B cell (primary cell): ENCODE measurements at regions not wholly inside any gene's neighbourhood (a gene's known extent, or its start where the extent isn't known, plus 50 kb on each side); places are given as distances from the start of the nearest gene placed in this dataset.

Source experiments
- ATAC-seq: fragments of 200-7000 bp; cut with Tn5 transposase; one replicate; pipeline ENCODE4 v1.10.0; 2021; ENCODE audit warnings: low read depth, mild to moderate bottlenecking, moderate number of reproducible peaks, moderate library complexity
- CTCF ChIA-PET: fragments of 350-600 bp; sonication (Branson Sonifier 250); formaldehyde crosslinking; loops from one replicate; lab custom pipeline; 2021; ENCODE audit warnings: antibody characterized with exemption, inconsistent platforms; lab: Charles Lee
- POLR2A ChIA-PET: fragments of 350-600 bp; sonication (Branson Sonifier 250); formaldehyde crosslinking; loops from one replicate; lab custom pipeline; 2021; ENCODE audit warnings: antibody characterized with exemption; lab: Charles Lee
- DNase-seq: peaks from one replicate; pipeline ENCODE4 v3.0.0; 2013
- H2AFZ ChIP-seq: 2 replicates; pipeline ENCODE4 v1.6.1; 2012; ENCODE audit warnings: mild to moderate bottlenecking, low read depth, low read length; ENCODE audit not compliant: insufficient read depth, poor library complexity, severe bottlenecking
- H3K27ac ChIP-seq, 2 donors: 1 replicate in 1 of 2; 2 replicates in 1 of 2; pipeline ENCODE4 v1.5.1; 2012 to 2013; ENCODE audit warnings: low read length in 2 of 2, mild to moderate bottlenecking in 2 of 2, moderate library complexity in 1 of 2
- H3K27me3 ChIP-seq, 4 experiments: fragments of 200-600 bp in 1 of 4; sonication (generic) in 1 of 4; replicated peaks in 1 of 4; 1 replicate in 2 of 4; 2 replicates in 2 of 4; pipeline versions ENCODE4 v1.6.1 to v1.7.0; 2013 to 2016; ENCODE audit warnings: low read length in 3 of 4, mild to moderate bottlenecking in 2 of 4, mixed read lengths in 1 of 4, moderate library complexity in 1 of 4; ENCODE audit not compliant: insufficient read depth in 4 of 4, control insufficient read depth in 3 of 4; ENCODE audit errors: control extremely low read depth in 1 of 4
- H3K36me3 ChIP-seq, 2 experiments: replicated peaks in 1 of 2; 1 replicate in 1 of 2; 2 replicates in 1 of 2; pipeline versions ENCODE4 v1.6.1 to v1.7.1; 2013; ENCODE audit warnings: low read length in 1 of 2; ENCODE audit not compliant: insufficient read depth in 2 of 2, control insufficient read depth in 1 of 2; ENCODE audit errors: control extremely low read depth in 1 of 2, extremely low read depth in 1 of 2
- H3K4me1 ChIP-seq, 2 donors: fragments of 200-600 bp in 1 of 2; sonication (generic) in 1 of 2; 1 replicate in 1 of 2; 2 replicates in 1 of 2; pipeline versions ENCODE4 v1.5.1 to v1.6.1; 2013 to 2017; ENCODE audit warnings: low read length in 2 of 2; ENCODE audit not compliant: control insufficient read depth in 2 of 2, insufficient read depth in 2 of 2
- H3K4me2 ChIP-seq: replicated peaks from 2 replicates; pipeline ENCODE3; 2012; ENCODE audit warnings: mild to moderate bottlenecking, low read depth, low read length; ENCODE audit not compliant: poor library complexity, severe bottlenecking
- H3K4me3 ChIP-seq, 5 experiments: fragments of 200-600 bp in 1 of 5; sonication (generic) in 1 of 5; 1 replicate in 3 of 5; 2 replicates in 2 of 5; pipeline versions ENCODE4 v1.5.1 to v1.7.0; 2011 to 2016; ENCODE audit warnings: low read length in 4 of 5, mild to moderate bottlenecking in 4 of 5, low read depth in 2 of 5, control low read depth in 1 of 5, moderate library complexity in 1 of 5; ENCODE audit not compliant: insufficient read depth in 1 of 5; ENCODE audit errors: control extremely low read depth in 1 of 5, extremely low read depth in 1 of 5
- H3K79me2 ChIP-seq: fragments of 200-600 bp; sonication (generic); one replicate; pipeline ENCODE4 v1.6.0; 2016; ENCODE audit warnings: low read length; ENCODE audit not compliant: control insufficient read depth, insufficient read depth
- H3K9ac ChIP-seq: fragments of 200-600 bp; sonication (generic); 2 replicates; pipeline ENCODE4 v1.6.1; 2017; ENCODE audit warnings: mild to moderate bottlenecking, low read length, moderate library complexity
- H3K9me3 ChIP-seq, 3 donors: one replicate each; pipeline versions ENCODE4 v1.6.1 to v1.7.1; 2013; ENCODE audit warnings: low read length in 2 of 3; ENCODE audit not compliant: control insufficient read depth in 2 of 3, insufficient read depth in 1 of 3; ENCODE audit errors: control extremely low read depth in 1 of 3
- H4K20me1 ChIP-seq: 2 replicates; pipeline ENCODE4 v1.6.0; 2012; ENCODE audit warnings: mild to moderate bottlenecking, low read length; ENCODE audit not compliant: insufficient read depth, control insufficient read depth, poor library complexity, severe bottlenecking
- H3K27ac Mint-ChIP-seq: one replicate; pipeline ENCODE4 v1.8.0; 2021; ENCODE audit warnings: mixed read lengths
- H3K27me3 Mint-ChIP-seq: one replicate; pipeline ENCODE4 v1.8.0; 2021; ENCODE audit warnings: mixed read lengths
- H3K4me1 Mint-ChIP-seq: one replicate; pipeline ENCODE4 v1.8.0; 2021; ENCODE audit warnings: mixed read lengths
- H3K4me3 Mint-ChIP-seq: one replicate; pipeline ENCODE4 v1.8.0; 2021; ENCODE audit warnings: mixed read lengths
- H3K9me3 Mint-ChIP-seq: one replicate; pipeline ENCODE4 v1.8.0; 2022; ENCODE audit warnings: mixed read lengths; ENCODE audit not compliant: insufficient read depth
- CTCF ChIP-seq: fragments of 200-600 bp; IDR thresholded peaks from one replicate; pipeline ENCODE4 v1.8.0; 2022; ENCODE audit warnings: antibody characterized with exemption, mild to moderate bottlenecking
- EZH2 ChIP-seq: IDR thresholded peaks from 2 replicates; pipeline ENCODE4 v1.6.1; 2012; ENCODE audit warnings: borderline replicate concordance, low read depth, mild to moderate bottlenecking, moderate library complexity, low read length; ENCODE audit not compliant: insufficient read depth, poor library complexity, severe bottlenecking
- WGBS: methylation state at CpG from one replicate; pipeline ENCODE4 v1.1.5; 2013; ENCODE audit warnings: missing lambda C conversion rate; ENCODE audit not compliant: insufficient coverage; 5-methylcytosine and 5-hydroxymethylcytosine counted together
- intact Hi-C: fragments of 100-400 bp; cut with micrococcal nuclease; formaldehyde crosslinking; loops from one replicate; pipeline ENCODE4 v1.10.0; 2022

- Histone ChIP-seq H3K4me3 (no peak overlapping the region), H2AFZ (no peak overlapping the region), H4K20me1 (no peaks in the 10 kb centered on the region), H3K4me2 (no peak overlapping the region), H3K4me1 (no peaks in the 10 kb centered on the region), H3K36me3 (no peaks in the 10 kb centered on the region), H3K27ac (no peak overlapping the region), H3K79me2 (no peaks in the 10 kb centered on the region), H3K9me3 (peaks cover 0 to 11% (median 3%) of the 10 kb centered on the region in 3 donors), H3K9ac (no peak overlapping the region), H3K27me3 (no peaks in the 10 kb centered on the region)
- no peak overlapping the region for H3K4me3 Mint-ChIP-seq
- H3K27ac Mint-ChIP-seq, result no peak overlapping the region
- CTCF ChIA-PET, result no interaction called here
- 93% methylated on average over 2 of the region's 3 CpGs for WGBS
- H3K9me3 Mint-ChIP-seq, result peaks cover 12% of the 10 kb centered on the region
- POLR2A ChIA-PET, result no interaction called here
- H3K27me3 Mint-ChIP-seq, result no peaks in the 10 kb centered on the region
- no peak for ATAC-seq
- intact Hi-C loops, result no loop called here
- no peak for DNase-seq
- no peak for TF ChIP-seq CTCF
- no peak for TF ChIP-seq EZH2
- no peaks in the 10 kb centered on the region for H3K4me1 Mint-ChIP-seq
Observed at GRCh38 chr7:125847692-125848091, 918.1 kb upstream of the POT1 start.

GRCh38 chr7:125847055-125847454, 917.4 kb upstream of the POT1 start:
- Histone ChIP-seq H3K36me3 (no peaks in the 10 kb centered on the region), H3K4me1 (no peaks in the 10 kb centered on the region), H3K9me3 (peaks cover 0 to 11% (median 3%) of the 10 kb centered on the region in 3 donors), H4K20me1 (no peaks in the 10 kb centered on the region), H3K27me3 (no peaks in the 10 kb centered on the region), H3K79me2 (no peaks in the 10 kb centered on the region), H3K4me3 (no peak overlapping the region), H3K4me2 (no peak overlapping the region), H2AFZ (no peak overlapping the region), H3K9ac (no peak overlapping the region), H3K27ac (no peak overlapping the region)
- no peak for DNase-seq
- ChIA-PET CTCF (no interaction called here), POLR2A (no interaction called here)
- TF ChIP-seq EZH2, result no peak
- no peak for TF ChIP-seq CTCF
- H3K4me1 Mint-ChIP-seq, result no peaks in the 10 kb centered on the region
- WGBS, result 87% methylated on average over 3 of the region's 3 CpGs
- no peaks in the 10 kb centered on the region for H3K27me3 Mint-ChIP-seq
- ATAC-seq, result no peak
- H3K4me3 Mint-ChIP-seq, result no peak overlapping the region
- intact Hi-C loops, result no loop called here
- peaks cover 12% of the 10 kb centered on the region for H3K9me3 Mint-ChIP-seq
- no peak overlapping the region for H3K27ac Mint-ChIP-seq
